Mucosa of descending colon (tissue), 3 donors: ENCODE measurements at regions not wholly inside any gene's neighbourhood (a gene's known extent, or its start where the extent isn't known, plus 50 kb on each side); places are given as distances from the start of the nearest gene placed in this dataset.
"Not testable (repeated sequence)": the region's sequence is repeated elsewhere in the genome, so short reads cannot be mapped to it uniquely, and the experiment has no call there.

ENCODE experiments used
- ATAC-seq: fragments of 200-7000 bp; cut with Tn5 transposase; one replicate; pipeline ENCODE4 v1.9.1; 2020; ENCODE audit warnings: mild to moderate bottlenecking, moderate library complexity
- DNase-seq, 3 donors: peaks; one replicate each; pipeline ENCODE4 v3.0.0-alpha.2; 2020
- H3K36me3 ChIP-seq: fragments of 200-600 bp; one replicate; pipeline ENCODE4 v1.8.0; 2021; ENCODE audit warnings: low read depth, mild to moderate bottlenecking
- H3K4me1 ChIP-seq: fragments of 200-600 bp; one replicate; pipeline ENCODE4 v1.8.0; 2021; ENCODE audit warnings: low read depth, mild to moderate bottlenecking
- H3K4me3 ChIP-seq: fragments of 200-600 bp; one replicate; pipeline ENCODE4 v1.8.0; 2021; ENCODE audit warnings: mild to moderate bottlenecking
- H3K9me3 ChIP-seq: fragments of 200-600 bp; one replicate; pipeline ENCODE4 v1.8.0; 2021; ENCODE audit warnings: mild to moderate bottlenecking
- intact Hi-C, 2 donors: fragments of 100-400 bp; cut with DNase I in 1 of 2; cut with micrococcal nuclease in 1 of 2; formaldehyde crosslinking; loops; one replicate each; pipeline versions ENCODE4 v1.11.0 to v1.11.1; 2022; cut with DNase I, micrococcal nuclease
- TF ChIP-seq, protein P1 (sequence below): fragments of 200-600 bp; IDR thresholded peaks from one replicate; pipeline ENCODE4 v1.8.0; 2022; ENCODE audit warnings: antibody characterized with exemption, mild to moderate bottlenecking
- donor health status: DM: no; HTN: no; CAD: no; lungs with moderate emphysema.
- donor health status: DM: no; HTN: no; CAD: no.
- donor health status: DM: no; HTN: yes; CAD: no.

DNA sequence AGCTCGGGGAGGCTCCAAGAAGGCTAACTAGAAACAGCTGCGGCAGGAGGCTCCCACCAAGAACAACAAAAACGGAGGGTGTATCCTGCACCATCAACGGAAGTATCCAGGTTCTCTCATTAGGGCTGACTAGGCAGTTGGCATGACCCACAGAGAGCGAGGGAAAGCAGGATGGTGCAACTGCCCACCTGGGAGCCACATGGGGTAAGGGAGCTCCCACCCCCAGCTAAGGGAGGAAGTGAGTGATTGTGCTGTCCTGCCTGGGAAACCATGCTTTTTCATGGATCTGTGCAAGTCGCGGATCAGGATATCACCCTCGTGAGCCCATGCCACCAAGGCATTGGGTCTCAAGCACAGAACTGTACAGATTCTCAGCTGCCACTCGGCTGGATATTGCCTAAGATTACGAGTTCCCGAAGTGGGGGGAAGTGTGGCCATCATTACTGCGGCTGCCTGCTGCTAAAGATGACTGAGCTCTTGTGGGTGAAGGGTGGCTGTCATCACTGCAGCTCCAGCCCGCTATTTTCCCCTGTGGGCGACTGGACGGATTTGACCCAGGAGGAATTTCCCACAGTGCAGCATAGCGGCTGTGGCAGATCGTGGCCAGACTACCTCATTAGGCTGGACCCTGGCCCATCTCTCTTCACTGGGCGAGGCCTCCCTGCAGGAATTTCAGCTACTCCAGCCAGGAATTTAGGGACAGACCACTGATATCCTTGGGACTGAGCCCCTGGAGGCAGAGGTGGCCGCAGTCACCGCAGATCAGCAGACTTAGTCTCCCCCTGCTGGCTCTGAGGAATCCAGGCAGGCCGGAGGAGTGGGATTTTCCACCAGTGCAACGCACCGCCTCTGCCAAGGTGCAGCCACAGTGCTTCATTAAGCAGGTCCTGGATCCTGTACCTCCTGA, 515.7 kb downstream of the FRK start:
- peak in 1 of 3 donors; percentile 21 for DNase-seq

DNA sequence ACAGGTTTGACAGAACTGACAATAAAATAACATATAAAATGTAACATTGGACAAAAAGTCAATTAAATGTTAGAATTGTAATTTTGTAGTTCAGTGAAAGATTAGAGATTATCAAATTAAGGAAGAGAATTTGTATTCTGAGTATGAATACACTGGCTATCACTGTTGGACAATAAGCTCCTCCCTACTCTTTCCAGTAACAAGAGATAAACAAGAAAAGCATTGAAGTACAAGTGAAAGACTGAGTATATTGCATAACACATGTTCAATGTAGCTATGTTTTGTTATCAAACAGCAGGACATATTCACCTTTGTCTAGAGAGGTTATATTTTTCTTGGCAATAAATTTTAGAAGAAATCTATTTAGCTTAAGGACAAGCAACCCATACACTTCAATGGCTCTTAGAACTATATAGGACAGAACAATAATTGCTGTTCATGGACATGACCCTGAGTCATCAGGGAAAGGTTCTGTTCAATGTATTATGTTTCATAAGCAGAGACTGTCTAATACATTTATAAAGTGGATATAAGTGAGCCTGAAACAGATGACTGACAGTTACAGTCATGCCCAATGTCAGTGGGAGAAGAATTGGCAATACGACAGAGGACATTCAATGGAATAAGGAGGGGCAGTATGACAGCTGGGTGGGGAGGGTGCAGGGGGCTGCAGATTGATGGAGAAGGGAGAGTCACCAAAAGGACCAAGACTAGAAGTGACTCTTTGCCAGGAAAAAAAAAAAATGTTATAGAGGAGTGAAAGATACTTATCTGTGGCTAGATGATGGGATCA, 520.4 kb downstream of the FRK start:
- ATAC-seq, result no peak
- intact Hi-C loops, result no loop called here
- no peaks in the 10 kb centered on the region for H3K36me3 ChIP-seq
- DNase-seq, result no peak
- H3K4me3 ChIP-seq, result no peak overlapping the region
- TF ChIP-seq, protein P1, sequence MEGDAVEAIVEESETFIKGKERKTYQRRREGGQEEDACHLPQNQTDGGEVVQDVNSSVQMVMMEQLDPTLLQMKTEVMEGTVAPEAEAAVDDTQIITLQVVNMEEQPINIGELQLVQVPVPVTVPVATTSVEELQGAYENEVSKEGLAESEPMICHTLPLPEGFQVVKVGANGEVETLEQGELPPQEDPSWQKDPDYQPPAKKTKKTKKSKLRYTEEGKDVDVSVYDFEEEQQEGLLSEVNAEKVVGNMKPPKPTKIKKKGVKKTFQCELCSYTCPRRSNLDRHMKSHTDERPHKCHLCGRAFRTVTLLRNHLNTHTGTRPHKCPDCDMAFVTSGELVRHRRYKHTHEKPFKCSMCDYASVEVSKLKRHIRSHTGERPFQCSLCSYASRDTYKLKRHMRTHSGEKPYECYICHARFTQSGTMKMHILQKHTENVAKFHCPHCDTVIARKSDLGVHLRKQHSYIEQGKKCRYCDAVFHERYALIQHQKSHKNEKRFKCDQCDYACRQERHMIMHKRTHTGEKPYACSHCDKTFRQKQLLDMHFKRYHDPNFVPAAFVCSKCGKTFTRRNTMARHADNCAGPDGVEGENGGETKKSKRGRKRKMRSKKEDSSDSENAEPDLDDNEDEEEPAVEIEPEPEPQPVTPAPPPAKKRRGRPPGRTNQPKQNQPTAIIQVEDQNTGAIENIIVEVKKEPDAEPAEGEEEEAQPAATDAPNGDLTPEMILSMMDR, result no peak
- no peaks in the 10 kb centered on the region for H3K4me1 ChIP-seq
- peaks cover 5% of the 10 kb centered on the region for H3K9me3 ChIP-seq

More for the DNA sequence above, 515.7 kb downstream of the FRK start:
- Histone ChIP-seq H3K9me3 (peaks cover 11% of the 10 kb centered on the region), H3K4me3 (no peak overlapping the region), H3K36me3 (no peaks in the 10 kb centered on the region), H3K4me1 (no peaks in the 10 kb centered on the region)
- ATAC-seq, result no peak
- intact Hi-C loops, result no loop called here
- TF ChIP-seq, protein P1, result no peak

DNA sequence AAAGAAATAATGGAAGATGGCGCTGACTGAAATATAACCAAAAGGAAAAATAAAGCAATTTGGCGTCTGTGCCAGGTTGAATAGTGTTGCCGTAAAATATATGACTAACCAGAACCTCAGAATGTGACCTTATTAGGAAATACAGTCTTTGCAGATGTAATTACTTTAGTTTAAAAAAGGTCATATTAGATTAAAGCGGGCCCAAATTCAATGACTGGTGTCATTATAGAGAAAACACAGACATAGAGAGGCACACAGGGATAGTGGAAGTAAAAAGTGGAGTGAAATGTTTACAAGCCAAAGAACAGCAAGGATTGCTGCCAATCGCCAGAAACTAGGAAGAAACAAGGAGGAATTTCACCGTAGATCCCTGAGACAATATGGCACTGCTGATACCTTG, 521.2 kb downstream of the FRK start:
- H3K4me1 ChIP-seq, result no peaks in the 10 kb centered on the region
- no peaks in the 10 kb centered on the region for H3K9me3 ChIP-seq
- TF ChIP-seq, protein P1, result no peak
- H3K4me3 ChIP-seq, result no peak overlapping the region
- DNase-seq (no peak), ATAC-seq (no peak)
- no peaks in the 10 kb centered on the region for H3K36me3 ChIP-seq
- intact Hi-C loops, result no loop called here

DNA sequence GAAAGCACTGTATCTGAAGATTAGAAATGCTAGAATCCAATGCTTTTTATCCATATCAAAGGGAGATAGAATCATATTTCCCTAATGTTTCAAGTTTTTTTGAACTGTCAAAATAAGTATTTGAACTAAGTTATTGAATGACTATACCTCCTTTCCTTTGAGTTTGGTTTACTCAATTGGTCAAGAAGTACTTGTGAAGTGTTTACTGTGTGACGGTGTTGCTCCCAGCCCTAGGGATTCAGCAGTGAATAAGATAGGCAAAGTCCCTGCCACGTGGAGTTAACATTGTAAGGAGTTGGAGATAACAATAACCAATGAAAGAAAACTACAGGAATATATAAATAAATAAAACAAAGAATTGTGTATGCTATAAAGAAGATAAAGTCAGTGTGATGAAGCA, 535.9 kb downstream of the FRK start:
- Histone ChIP-seq H3K4me3 (no peak overlapping the region), H3K36me3 (no peaks in the 10 kb centered on the region), H3K4me1 (no peaks in the 10 kb centered on the region), H3K9me3 (peaks cover 18% of the 10 kb centered on the region)
- DNase-seq, result no peak
- no peak for ATAC-seq
- TF ChIP-seq, protein P1, result no peak
- intact Hi-C loops, result no loop called here

DNA sequence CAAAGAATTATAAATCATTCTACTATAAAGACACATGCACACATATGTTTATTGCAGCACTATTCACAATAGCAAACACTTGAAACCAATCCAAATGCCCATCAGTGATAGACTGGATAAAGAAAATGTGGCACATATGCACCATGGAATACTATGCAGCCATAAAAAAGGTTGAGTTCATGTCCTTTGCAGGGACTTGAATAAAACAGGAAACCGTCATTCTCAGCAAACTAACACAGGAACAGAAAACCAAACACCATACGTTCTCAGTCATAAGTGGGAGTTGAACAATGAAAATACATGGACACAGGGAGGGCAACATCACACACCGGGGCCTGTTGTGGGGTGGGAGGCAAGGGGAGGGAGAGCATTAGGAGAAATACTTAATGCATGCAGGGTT, 538.9 kb downstream of the FRK start:
- H3K4me1 ChIP-seq, H3K36me3 ChIP-seq, DNase-seq, H3K4me3 ChIP-seq, intact Hi-C loops, ATAC-seq: not testable (repeated sequence)
- H3K9me3 ChIP-seq, result peaks cover 15% of the 10 kb centered on the region

DNA sequence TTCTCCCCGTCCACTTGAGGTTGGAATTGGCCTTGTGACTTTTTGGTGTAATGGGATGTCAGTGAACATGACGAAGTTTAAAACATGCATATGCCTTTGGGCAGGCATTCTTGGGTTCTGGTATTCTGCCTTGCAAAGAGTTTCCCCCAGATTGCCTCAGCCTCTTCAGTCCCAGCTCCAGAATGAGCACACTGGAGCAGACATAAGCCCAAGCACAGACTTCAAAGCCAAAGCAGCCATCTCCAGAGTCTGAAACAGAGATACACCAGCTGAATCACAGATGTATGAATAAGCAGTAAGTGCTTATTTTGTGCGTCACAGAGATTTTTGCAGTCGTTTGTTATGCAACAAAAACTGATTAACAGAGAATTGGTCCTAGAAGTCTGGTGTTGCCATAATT, 546.0 kb downstream of the FRK start:
- no peak for ATAC-seq
- H3K9me3 ChIP-seq, result no peaks in the 10 kb centered on the region
- no peaks in the 10 kb centered on the region for H3K36me3 ChIP-seq
- H3K4me1 ChIP-seq, result no peaks in the 10 kb centered on the region
- TF ChIP-seq, protein P1, result no peak
- no peak overlapping the region for H3K4me3 ChIP-seq
- intact Hi-C loops, result no loop called here
- no peak for DNase-seq
